ENCODE measurements at regions not wholly inside any gene's neighbourhood (a gene's known extent, or its start where the extent isn't known, plus 50 kb on each side); places are given as distances from the start of the nearest gene placed in this dataset.
"Not testable (repeated sequence)": the region's sequence is repeated elsewhere in the genome, so short reads cannot be mapped to it uniquely, and the experiment has no call there.

GRCh38 chr3:137335478-137335877 is 377.7 kb downstream of the IL20RB start:
- no peak for FAIRE-seq
- no peak for DNase-seq (ENCODE audit: insufficient read length, low spot score)
- TF ChIP-seq POLR2A (IDR thresholded peaks at IDR 0.05; ENCODE audit: low read depth, low read length), result no peak

- not testable (repeated sequence) for FAIRE-seq; DNase-seq (ENCODE audit: insufficient read length, low spot score)
Observed at GRCh38 chr3:137338400-137338799, 380.6 kb downstream of the IL20RB start.

DNA sequence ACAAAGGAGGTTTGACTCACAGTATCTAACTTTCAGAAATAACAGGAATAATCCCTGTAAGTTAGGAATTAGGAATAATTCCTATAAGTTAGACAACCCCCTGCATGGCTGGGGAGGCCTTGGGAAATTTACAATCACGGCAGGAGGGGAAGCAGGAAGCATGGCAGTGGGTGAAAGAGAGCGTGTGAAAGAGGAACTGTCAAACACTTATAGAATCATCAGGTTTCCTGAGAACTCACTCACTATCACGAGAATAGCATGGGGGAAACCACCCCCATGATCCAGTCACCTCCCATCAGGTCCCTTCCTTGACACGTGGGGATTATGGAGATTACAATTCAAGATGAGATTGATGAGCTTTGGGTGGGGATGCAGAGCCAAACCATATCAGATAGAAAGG is 385.5 kb downstream of the IL20RB start:
- TF ChIP-seq POLR2A (IDR thresholded peaks at IDR 0.05; ENCODE audit: low read depth, low read length), result no peak
- no peak for FAIRE-seq
- no peak for DNase-seq (ENCODE audit: insufficient read length, low spot score)

GRCh38 chr3:137347132-137347531 is 389.3 kb downstream of the IL20RB start:
- FAIRE-seq (no peak), DNase-seq (ENCODE audit: insufficient read length, low spot score) (no peak)
- TF ChIP-seq POLR2A (IDR thresholded peaks at IDR 0.05; ENCODE audit: low read depth, low read length), result no peak

- no peak for TF ChIP-seq POLR2A (IDR thresholded peaks at IDR 0.05; ENCODE audit: low read depth, low read length)
- no peak for FAIRE-seq
Observed at GRCh38 chr3:137347817-137348368, 390.1 kb downstream of the IL20RB start.

DNA sequence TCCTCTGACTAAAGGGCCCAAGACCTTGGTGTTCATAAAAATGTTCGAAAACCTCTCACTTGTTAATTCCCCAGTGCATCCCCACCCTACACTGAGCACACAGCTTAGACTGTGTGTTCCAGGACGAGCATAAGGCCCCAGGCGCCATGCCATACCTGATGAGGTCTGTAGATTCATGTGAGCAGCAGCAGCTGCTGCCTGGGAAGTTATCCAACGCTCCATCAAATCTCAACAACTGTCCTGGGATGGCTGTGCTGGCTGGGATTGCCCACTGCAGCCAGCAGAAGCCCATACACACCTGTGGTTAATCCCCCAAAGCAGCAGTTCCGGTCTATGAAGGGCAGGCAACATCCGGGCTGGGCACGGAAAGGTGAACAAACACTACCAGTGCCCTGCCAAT is 391.2 kb downstream of the IL20RB start:
- TF ChIP-seq POLR2A (IDR thresholded peaks at IDR 0.05; ENCODE audit: low read depth, low read length), result no peak
- no peak for FAIRE-seq
- DNase-seq (ENCODE audit: insufficient read length, low spot score), result no peak

More at GRCh38 chr3:137347817-137348368, 390.1 kb downstream of the IL20RB start:
- DNase-seq (ENCODE audit: insufficient read length, low spot score), result no peak

DNA sequence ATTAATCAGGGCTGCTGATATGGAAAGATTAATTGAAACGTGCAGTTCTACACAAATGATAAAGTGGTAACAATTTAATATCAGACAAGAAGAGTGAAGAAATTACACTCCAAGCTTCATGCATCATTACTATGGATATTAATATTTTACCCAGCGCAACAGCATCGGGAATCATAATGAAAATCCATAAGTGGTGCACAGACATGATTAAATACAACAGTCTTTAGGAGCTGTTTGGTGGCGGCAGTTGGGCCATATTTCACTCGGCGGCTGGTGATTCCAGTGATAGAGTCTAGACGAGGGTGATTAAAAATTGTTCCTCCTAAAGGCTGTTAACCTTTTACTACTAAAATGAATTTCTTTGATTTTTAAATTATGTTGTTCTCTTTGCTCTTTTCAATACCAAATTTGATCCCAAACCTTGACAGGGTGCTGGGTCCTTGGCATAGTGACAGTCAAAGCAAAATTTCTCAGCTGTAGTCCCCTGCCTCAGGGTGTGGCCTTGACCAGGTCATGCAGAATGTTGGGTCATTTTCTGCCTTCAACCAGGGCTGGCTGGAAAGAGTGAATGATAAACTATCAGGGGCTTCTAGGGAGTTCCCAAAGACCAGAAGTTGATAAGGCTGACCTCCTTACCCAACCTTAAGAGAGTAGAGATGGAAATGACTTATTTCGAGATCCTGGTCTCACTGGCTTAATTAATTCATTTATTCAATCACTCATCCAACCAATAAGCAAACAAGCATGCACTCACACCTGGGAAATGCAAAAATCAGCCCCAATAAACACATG is 392.0 kb downstream of the IL20RB start:
- DNase-seq (ENCODE audit: insufficient read length, low spot score) (no peak), FAIRE-seq (no peak)

GRCh38 chr3:137360531-137361201 is 402.9 kb downstream of the IL20RB start:
- TF ChIP-seq POLR2A (IDR thresholded peaks at IDR 0.05; ENCODE audit: low read depth, low read length), result no peak
- DNase-seq (ENCODE audit: insufficient read length, low spot score), result no peak
- no peak for FAIRE-seq

More for the DNA sequence above, 392.0 kb downstream of the IL20RB start:
- no peak for TF ChIP-seq POLR2A (IDR thresholded peaks at IDR 0.05; ENCODE audit: low read depth, low read length)

DNA sequence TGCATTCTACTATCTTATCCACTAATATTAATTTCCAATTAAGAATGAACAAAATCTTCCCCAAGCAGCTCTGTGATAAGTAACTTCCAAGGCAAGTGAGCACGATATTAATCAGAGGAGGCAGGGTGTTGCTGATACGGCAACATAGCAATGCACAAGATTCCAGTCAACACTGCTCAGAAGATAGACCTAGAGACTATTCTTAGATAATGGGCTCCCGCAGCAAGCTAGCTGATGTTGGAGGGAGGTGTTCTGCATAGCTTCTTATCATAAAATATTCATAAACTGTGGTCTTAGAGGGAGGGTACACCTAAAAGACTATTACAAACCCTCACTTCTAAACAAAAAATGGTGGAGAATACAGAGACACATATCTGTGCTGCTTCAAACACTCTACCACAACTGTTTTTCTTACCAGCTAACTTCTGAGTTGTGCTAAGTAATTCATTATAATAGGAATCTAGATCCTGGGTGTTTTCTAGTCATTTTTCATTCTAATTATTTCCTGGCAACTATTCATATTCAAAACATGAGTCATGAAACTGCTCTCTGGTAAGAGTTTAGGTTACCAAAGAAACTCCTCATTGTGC is 382.0 kb upstream of the SOX14 start:
- FAIRE-seq, result no peak
- DNase-seq (ENCODE audit: insufficient read length, low spot score), result no peak
- TF ChIP-seq POLR2A (IDR thresholded peaks at IDR 0.05; ENCODE audit: low read depth, low read length), result no peak

DNA sequence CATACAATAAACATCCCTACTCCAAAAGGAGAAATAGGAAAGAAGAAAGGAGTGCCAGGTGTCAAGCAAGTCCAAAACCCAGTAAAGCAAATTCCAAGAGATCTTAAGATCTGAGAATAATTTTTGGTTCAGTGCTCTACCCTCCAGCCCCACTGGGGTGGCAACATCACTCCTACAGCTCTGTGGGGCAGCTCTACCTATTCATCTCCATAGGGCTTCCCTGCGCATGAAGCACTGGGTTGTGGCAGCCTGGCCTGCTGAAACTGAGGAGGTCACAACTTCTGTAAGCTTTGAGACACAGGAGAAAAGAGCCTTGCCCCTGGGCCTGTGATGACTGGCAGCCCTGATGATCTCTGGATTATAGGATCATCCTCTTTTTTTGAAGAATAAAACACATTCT is 378.2 kb upstream of the SOX14 start:
- no peak for TF ChIP-seq POLR2A (IDR thresholded peaks at IDR 0.05; ENCODE audit: low read depth, low read length)
- DNase-seq (ENCODE audit: insufficient read length, low spot score), result no peak
- FAIRE-seq, result no peak

DNA sequence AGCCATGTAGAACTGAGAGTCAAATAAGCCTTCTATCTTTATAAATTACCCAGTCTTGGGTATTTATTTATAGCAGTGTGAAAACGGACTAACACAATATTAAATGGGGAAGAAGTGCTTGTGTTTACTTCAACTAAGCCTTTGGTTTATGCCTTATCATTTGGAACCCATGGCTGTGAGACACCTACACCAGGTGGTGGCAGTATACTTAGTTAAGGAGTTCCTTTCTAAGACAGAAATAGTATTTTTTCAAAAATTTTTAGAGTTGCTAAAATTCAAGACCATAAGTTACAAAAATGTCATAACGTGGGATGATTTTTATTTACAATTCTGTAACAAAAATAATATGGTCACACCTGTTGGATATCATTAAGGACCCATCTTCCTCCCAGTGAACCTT is 354.5 kb upstream of the SOX14 start:
- TF ChIP-seq POLR2A (IDR thresholded peaks at IDR 0.05; ENCODE audit: low read depth, low read length), result no peak
- no peak for DNase-seq (ENCODE audit: insufficient read length, low spot score)
- FAIRE-seq, result no peak

DNA sequence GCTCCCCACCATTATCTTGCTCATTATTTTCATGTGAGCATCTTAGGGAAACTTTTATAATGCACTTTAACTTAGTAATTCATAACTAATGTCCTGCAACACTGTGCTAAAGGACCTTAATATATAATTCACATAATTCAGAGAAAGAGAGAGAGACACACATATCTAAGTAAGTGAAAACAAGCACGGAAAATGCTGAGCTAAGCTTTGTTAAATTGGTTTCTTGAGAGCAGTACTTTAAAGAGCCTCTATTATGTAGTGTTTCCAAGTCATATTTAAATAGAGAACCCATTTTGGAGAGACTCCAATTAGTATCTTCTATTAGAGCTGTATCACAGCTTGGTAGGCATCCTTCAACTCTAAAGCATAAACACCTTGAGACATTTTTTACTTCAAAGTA is 354.1 kb upstream of the SOX14 start:
- FAIRE-seq, result no peak
- TF ChIP-seq POLR2A (IDR thresholded peaks at IDR 0.05; ENCODE audit: low read depth, low read length), result no peak

DNA sequence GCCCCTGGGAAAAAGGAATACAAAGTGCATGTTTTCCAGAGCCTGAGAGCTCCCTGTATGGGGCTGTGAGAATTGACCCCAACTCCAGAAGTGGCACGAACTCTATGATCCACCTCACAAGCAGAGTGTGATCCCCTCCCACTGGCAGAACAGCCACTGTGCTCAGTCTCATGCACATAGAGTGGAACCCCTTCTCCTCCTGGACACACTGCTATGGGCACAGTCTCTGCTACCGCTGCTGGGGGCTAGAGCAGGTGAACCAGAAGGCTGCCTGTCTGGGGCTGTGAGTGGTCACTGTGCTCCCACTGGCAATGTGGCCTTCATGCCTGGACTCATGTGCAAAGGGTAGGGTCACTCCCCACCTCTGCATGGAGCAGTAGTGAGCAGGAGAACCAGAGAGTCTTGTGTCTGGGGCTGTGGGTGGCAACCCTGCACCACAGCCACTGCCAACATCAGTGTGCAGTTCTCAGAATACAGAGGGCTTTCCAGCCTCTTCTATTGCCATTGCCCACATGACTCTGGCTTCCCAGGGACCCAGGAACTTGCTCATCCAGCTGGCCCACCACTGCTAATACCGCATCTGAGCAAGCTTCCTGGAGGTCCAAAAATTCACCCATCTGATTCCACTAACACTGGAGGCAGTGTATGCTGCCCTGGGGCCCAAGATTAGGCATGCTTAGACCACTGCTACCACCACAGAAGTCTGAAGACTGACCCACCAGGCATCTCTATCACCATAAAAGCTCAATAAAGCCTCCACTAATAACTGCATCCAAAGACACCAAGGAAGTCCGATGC is 343.7 kb upstream of the SOX14 start:
- no peak for TF ChIP-seq POLR2A (IDR thresholded peaks at IDR 0.05; ENCODE audit: low read depth, low read length)
- no peak for FAIRE-seq
- no peak for DNase-seq (ENCODE audit: insufficient read length, low spot score)

More for the DNA sequence above, 354.1 kb upstream of the SOX14 start:
- no peak for DNase-seq (ENCODE audit: insufficient read length, low spot score)

DNA sequence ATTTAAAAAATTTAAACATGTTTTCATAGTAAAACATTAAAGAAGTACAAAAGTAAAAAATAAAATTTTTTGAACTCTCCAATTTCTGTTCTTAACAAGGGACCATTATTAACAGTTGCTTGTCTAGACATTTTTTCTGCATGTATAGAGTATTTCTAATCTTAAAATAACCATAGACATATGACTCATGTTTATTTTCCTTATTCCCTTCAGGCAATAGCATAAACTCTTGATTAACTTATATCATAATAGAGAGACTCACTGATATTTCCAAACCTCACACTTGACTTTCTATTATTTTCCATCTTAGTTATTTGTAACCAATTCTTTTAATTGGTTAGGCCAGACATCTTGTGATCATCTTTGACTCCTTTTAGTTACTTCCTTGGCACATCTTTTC is 325.6 kb upstream of the SOX14 start:
- FAIRE-seq (no peak), DNase-seq (ENCODE audit: insufficient read length, low spot score) (no peak)
- no peak for TF ChIP-seq POLR2A (IDR thresholded peaks at IDR 0.05; ENCODE audit: low read depth, low read length)
